Hypothalamus (tissue), 51 donors: ENCODE measurements at regions not wholly inside any gene's neighbourhood (a gene's known extent, or its start where the extent isn't known, plus 50 kb on each side); places are given as distances from the start of the nearest gene placed in this dataset.

Experiments
- DNase-seq, 51 donors: peaks; one replicate each; lab custom pipeline; 2025; lab: John Stamatoyannopoulos, UW

DNA sequence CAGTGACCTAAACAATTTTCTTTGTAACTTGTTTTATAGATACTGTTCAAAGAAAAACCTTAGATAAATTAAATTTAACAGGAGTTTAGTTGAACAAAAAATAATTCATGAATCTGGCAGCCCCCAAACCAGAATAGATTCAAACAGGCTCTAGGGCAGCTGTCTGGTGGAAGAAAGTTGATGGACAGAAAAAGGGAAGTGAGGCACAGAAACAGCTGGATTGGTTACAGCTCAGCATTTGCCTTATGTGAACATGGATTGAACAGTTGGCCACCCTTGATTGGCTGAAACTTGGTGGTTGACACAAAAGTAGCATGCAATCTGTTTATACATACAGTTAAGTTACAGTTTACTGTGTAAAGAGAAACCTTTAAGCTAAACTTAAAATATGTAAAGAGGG is 954.3 kb upstream of the FLRT2 start:
- DNase-seq, result no peak

DNA sequence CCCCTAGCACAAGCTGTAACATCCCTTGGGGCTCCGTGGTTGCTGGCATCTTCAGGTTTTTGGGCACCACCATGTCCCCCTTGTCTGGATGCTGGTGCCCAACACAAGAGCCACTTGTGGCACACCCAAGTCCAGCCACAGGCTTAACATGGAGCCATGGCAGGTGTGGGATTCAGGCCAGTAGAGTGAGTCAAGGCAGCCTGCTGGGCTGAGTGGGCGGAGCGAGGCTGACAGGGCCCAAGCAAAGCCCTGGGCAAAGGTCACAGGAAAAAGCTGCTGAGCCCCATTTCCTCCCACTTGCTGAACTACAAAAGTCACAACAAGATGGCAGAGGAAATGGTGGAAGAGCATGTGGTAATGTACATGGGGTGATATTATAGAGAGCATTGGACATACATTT is 950.7 kb upstream of the FLRT2 start:
- DNase-seq, result no peak

GRCh38 chr14:84581041-84581440 is 948.9 kb upstream of the FLRT2 start:
- no peak for DNase-seq

DNA sequence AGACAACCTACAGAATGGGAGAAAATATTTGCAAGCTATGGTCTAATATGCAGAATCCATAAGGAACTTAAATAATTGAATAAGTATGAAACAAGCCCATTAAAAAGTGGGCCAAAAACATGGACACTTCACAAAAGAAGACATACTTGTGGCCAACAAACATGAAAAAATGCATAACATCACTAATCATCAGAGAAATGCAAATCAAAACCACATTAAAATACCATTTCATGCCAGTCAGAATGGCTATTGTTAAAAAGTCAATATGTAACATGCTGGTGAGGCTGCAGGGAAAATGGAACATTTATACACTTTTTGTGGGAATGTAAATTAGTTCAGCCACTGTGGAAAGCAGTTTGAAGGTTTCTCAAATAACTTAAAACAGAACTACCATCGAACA is 945.4 kb upstream of the FLRT2 start:
- no peak for DNase-seq

- no peak for DNase-seq
Measured at GRCh38 chr14:84591827-84592445, 938.0 kb upstream of the FLRT2 start.

GRCh38 chr14:84592770-84593169 is 937.2 kb upstream of the FLRT2 start:
- DNase-seq, result no peak

DNA sequence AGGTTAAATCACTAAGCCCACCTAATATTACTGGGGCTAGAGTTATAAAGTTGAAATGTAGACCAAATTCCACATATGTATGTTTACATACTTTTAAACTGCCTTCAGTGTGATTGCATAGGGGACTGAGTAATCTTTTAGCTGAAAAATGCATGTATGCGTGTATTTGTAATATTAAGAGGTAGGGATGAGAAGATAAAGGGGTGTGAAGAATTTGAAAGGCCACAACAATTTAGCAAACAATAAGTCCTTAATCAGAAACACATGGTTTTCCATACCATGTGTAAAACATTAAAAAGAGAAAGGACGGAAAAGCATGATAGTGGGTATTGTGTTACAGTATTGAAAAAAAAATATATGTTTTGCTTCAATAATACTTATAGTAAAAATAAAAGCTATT is 919.9 kb upstream of the FLRT2 start:
- DNase-seq, result no peak

DNA sequence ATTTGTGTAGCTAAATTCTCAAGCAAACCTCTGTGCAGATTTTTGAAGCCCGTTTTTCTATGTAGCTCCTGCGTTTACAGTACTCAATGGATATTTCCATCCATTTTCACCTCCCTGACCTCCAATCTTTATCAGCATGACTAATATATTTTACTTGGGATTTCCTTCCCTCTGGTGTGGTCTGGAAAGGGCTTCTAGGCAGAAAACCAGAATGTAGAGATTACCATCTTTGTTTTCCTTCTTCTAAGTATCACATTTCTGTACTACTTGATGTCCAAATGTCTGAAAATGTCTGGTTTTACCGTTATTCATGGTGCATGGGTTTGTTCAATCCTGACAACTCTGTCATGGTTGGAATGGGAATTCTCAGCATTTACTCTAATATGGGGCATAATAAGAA is 907.6 kb upstream of the FLRT2 start:
- no peak for DNase-seq

- no peak for DNase-seq
Measured at GRCh38 chr14:84643446-84643845, 886.5 kb upstream of the FLRT2 start.

DNA sequence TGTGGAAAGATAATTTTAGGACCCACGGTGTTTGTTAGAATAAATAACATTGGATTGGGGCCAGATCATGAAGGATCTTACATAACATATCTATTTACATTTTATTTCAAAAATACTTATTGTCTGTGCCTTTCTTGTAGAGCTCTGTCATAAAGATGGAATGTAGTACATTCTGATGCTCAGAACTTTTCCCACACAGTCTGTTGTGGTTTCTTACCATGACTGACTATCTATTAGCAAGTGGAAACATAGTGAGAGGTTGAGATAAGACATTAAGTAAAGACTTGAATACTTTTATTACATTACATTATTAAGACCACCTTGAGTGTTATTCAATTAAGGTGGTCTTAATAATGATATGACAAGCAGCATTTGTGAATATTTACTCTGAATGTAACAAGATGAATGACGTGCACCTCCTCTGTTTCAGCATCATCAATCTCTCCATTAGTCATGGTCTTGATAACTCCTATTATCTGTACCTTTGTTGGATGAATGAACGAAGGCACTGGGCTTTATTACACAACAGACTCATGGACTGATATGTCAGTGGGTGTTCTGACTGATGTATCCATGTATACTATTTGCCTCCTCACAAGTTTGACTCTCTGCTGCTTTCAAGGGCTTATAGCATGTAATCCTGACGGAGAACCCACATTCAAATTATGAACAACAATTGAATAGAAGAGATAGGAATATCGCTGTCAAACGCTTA is 883.0 kb upstream of the FLRT2 start:
- no peak for DNase-seq

DNA sequence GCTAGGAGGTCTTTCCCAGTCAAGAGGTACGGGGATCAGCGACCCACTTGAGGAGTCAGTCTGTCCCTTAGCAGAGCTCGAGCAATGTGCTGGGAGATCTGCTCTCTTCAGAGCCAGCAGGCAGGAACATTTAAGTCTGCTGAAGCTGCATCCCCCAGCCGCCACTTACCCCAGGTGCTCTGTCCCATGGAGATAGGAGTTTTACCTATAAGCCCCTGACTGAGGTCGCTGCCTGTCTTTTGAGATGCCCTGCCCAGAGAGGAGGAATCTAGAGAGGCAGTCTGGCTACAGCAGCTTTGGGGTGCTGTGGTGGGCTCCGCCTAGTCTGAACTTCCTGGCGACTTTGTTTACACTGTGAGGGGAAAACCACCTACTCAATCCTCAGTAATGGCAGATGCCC is 874.9 kb upstream of the FLRT2 start:
- DNase-seq, result no peak

DNA sequence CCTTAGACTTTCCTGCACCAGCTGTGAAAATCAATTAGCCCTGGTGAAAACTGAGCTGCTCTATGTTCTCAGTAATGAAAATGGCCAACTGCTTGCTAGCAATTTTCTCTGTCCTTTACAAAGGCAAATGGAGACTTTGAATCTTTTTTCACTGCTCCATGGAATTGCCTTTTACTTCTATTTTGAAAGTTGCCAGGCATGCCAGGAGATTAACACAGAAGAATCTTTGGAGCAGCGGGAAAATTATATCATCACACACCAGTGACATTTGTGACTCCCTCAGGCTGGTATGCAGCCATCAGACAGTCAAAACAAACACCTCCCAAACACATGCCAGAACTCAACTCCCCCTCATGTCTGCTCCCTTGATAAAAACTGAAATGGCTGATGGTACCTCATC is 872.0 kb upstream of the FLRT2 start:
- DNase-seq, result peak in 1 of 51 donors; percentile 1

DNA sequence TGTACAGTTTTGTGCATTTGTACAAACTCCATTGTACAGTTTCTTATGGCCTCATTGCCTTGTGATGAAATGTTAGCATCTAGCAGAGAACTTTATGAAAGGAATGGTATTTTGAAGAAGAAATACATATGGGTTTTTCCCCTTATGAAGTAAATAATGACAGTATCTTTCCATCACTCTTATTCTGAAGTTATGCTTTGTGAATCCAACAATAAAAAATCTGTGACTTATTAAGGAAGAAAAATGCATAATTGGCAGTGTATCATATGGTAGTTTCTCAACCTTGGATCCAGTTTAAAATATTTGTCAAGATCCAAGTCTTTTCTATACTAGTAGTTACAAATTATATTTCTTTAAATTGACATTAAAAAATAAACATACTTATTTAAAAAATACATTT is 859.1 kb upstream of the FLRT2 start:
- no peak for DNase-seq

DNA sequence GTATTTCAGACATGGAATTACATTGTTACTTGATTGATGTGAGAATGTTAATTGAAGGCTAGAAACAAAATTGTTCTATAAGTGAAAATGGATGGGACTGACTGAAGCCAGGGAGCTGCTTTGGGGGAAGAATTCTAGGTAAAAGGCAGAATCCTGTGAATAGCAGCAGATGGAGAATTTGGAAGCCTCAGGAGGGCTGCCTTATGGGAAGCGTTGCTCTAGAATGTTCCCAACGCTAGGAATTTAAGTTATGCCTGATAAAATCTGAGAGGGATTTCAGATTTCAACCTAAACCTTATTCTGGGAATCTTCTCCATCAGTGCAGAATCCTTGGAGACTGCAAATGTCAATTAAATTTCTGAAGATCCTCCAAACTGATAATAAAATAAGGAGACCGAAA is 858.2 kb upstream of the FLRT2 start:
- no peak for DNase-seq

- no peak for DNase-seq
Measured at GRCh38 chr14:84674636-84675035, 855.3 kb upstream of the FLRT2 start.

DNA sequence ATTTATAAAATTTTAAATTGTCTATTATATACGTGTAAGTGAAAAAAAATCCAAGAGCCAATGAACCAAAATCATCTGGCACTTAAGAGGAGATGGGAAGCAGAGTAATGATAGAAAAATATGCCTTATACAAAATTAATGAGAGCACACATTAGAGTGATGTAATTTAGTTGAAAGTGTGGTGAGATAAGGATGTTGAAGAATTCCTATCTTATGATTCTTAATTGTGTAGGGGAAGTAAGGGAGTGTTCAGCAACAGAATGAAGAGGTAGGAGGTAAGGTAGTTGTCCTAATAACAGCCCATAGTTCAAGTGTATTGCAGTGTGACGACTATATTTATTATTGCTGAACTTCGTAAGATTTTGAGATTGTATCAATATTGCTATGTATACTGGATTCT is 843.4 kb upstream of the FLRT2 start:
- no peak for DNase-seq

DNA sequence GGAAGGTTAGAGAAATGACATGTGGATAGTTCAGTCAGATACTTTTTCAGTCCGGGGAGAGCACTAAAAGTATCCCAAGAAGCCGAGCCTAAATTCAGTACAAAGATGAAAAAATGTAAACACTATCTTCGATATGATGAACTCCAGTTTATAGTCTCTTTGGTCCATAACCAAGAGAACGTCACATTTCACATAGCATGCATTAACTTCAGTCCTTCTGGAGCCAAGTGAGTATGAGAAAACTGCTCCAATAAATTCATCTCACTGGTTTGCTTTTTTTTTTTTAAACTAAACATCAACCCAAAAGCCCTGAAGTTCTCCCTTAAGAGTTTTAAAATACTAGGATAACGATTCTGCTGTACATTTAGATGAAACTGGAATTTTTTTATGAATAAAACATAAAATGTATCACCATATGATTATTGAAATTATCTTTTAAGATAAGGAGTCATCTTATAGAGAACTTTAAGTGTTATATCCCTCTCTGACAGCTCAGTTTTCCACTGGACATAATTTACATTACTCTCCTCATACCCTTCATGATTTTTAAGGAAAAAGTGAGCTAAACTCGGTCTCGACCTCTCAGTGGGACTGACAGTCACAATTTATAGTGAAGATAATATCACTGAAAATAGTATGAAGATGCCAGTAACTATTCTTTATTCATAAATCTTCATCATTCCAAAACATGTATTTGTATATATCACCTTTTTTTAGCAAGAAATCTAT is 841.5 kb upstream of the FLRT2 start:
- no peak for DNase-seq

DNA sequence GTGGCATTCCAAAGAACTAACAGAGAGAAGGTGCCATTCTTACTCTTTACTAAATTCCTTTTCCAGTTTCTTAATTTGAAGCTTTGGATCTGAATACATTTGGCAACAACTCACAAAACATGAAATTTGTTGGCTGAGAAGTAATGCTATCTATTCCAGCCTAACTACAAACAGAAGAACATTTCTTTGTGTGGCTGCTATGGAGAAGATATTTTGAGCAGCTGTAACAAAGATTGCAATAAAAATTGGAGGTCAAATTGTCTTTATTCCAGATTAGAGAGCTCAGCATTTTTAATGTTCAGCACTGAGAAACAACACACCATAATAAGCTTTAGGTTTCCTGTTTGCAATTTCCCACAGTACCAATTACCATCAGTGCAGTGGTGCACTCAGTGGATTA is 835.8 kb upstream of the FLRT2 start:
- no peak for DNase-seq

DNA sequence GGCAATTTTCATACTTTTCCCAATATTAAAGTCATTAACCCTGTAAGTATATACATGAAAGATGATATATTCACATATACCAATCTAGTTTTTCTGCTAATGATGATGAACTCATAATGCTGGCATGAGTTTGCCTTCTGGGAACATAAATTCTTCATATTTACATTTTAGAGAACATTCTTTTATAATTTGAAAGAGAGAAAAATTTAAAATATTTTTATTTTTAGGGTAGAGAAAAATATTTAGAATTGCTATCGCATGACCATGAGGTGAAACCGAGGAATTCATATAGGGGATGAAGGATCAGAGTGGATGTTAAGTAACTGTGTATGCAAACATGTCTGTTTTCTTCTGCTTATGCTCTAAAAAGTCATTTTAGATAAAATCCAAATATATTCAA is 825.3 kb upstream of the FLRT2 start:
- no peak for DNase-seq

GRCh38 chr14:84707830-84708229 is 822.1 kb upstream of the FLRT2 start:
- DNase-seq, result no peak

GRCh38 chr14:84708865-84709264 is 821.1 kb upstream of the FLRT2 start:
- no peak for DNase-seq

- no peak for DNase-seq
Measured at GRCh38 chr14:84726471-84726870, 803.5 kb upstream of the FLRT2 start.
